Trophoblast cell (in vitro differentiated cells and primary cell): ENCODE measurements at regions not wholly inside any gene's neighbourhood (a gene's known extent, or its start where the extent isn't known, plus 50 kb on each side); places are given as distances from the start of the nearest gene placed in this dataset.

Experiments
- DNase-seq, 2 donors: peaks; one replicate each; pipeline ENCODE4 v3.0.0-alpha.2; 2016
- H2AFZ ChIP-seq: 2 replicates; pipeline ENCODE4 v1.6.1; 2013; ENCODE audit warnings: low read length, moderate library complexity, mild to moderate bottlenecking; ENCODE audit not compliant: insufficient read depth, poor library complexity
- H2AK5ac ChIP-seq: 2 replicates; pipeline ENCODE4 v1.6.1; 2013; ENCODE audit warnings: mild to moderate bottlenecking, low read length
- H2BK120ac ChIP-seq: 2 replicates; pipeline ENCODE4 v1.6.1; 2013; ENCODE audit warnings: low read length, mild to moderate bottlenecking, moderate library complexity; ENCODE audit not compliant: insufficient read depth, poor library complexity
- H2BK12ac ChIP-seq: 2 replicates; pipeline ENCODE4 v1.6.1; 2013; ENCODE audit warnings: mild to moderate bottlenecking, low read length, moderate library complexity
- H2BK5ac ChIP-seq: 2 replicates; pipeline ENCODE4 v1.6.1; 2013; ENCODE audit warnings: low read length, low read depth, moderate library complexity, mild to moderate bottlenecking; ENCODE audit not compliant: poor library complexity
- H3K14ac ChIP-seq: 2 replicates; pipeline ENCODE4 v1.6.1; 2013; ENCODE audit warnings: mild to moderate bottlenecking, low read length
- H3K18ac ChIP-seq: 2 replicates; pipeline ENCODE4 v1.6.1; 2013; ENCODE audit warnings: mild to moderate bottlenecking, low read length
- H3K23ac ChIP-seq: 2 replicates; pipeline ENCODE4 v1.6.1; 2013; ENCODE audit warnings: low read length
- H3K27ac ChIP-seq: 2 replicates; pipeline ENCODE4 v1.5.1; 2013; ENCODE audit warnings: low read depth, mild to moderate bottlenecking, inconsistent platforms, low read length, moderate library complexity
- H3K27me3 ChIP-seq: 2 replicates; pipeline ENCODE4 v1.6.1; 2013; ENCODE audit warnings: inconsistent platforms, mild to moderate bottlenecking, low read length, moderate library complexity; ENCODE audit not compliant: insufficient read depth
- H3K36me3 ChIP-seq, 2 experiments: 1 replicate in 1 of 2; 2 replicates in 1 of 2; pipeline ENCODE4 v1.6.1; 2013; ENCODE audit warnings: low read length in 2 of 2, mild to moderate bottlenecking in 2 of 2, moderate library complexity in 1 of 2; ENCODE audit not compliant: insufficient read depth in 2 of 2, control insufficient read depth in 1 of 2
- H3K4ac ChIP-seq: 2 replicates; pipeline ENCODE4 v1.6.1; 2013; ENCODE audit warnings: low read depth, mild to moderate bottlenecking, low read length, moderate library complexity
- H3K4me1 ChIP-seq, 2 experiments: 1 replicate in 1 of 2; 2 replicates in 1 of 2; pipeline ENCODE4 v1.6.1; 2013; ENCODE audit warnings: low read length in 2 of 2, mild to moderate bottlenecking in 2 of 2, moderate library complexity in 1 of 2; ENCODE audit not compliant: insufficient read depth in 2 of 2, control insufficient read depth in 1 of 2
- H3K4me2 ChIP-seq: 2 replicates; pipeline ENCODE4 v1.6.1; 2013; ENCODE audit warnings: inconsistent platforms, mild to moderate bottlenecking, low read length, moderate library complexity
- H3K4me3 ChIP-seq: 2 replicates; pipeline ENCODE4 v1.5.1; 2013; ENCODE audit warnings: mild to moderate bottlenecking, low read depth, low read length, inconsistent platforms
- H3K79me1 ChIP-seq: one replicate; pipeline ENCODE4 v1.6.1; 2013; ENCODE audit warnings: low read length
- H3K79me2 ChIP-seq: 2 replicates; pipeline ENCODE4 v1.6.1; 2013; ENCODE audit warnings: low read length, mild to moderate bottlenecking; ENCODE audit not compliant: control insufficient read depth, insufficient read depth, poor library complexity
- H3K9ac ChIP-seq: 2 replicates; pipeline ENCODE4 v1.6.1; 2013; ENCODE audit warnings: mild to moderate bottlenecking, low read length
- H3K9me3 ChIP-seq: 2 replicates; pipeline ENCODE4 v1.6.1; 2013; ENCODE audit warnings: low read depth, mild to moderate bottlenecking, control low read depth, inconsistent platforms, low read length; ENCODE audit not compliant: insufficient read depth
- H4K12ac ChIP-seq: 2 replicates; pipeline ENCODE4 v1.6.1; 2013; ENCODE audit warnings: low read depth, mild to moderate bottlenecking, low read length, moderate library complexity
- H4K8ac ChIP-seq: 2 replicates; pipeline ENCODE4 v1.6.1; 2013; ENCODE audit warnings: low read depth, mild to moderate bottlenecking, low read length, moderate library complexity
- H4K91ac ChIP-seq: one replicate; pipeline ENCODE4 v1.6.1; 2013; ENCODE audit warnings: low read depth, mild to moderate bottlenecking, low read length, moderate library complexity
- WGBS: extraction: QIAGEN DNeasy Blood & Tissue Kit; methylation state at CpG from one replicate; pipeline ENCODE4 v1.1.7; 2013; ENCODE audit warnings: missing lambda C conversion rate; ENCODE audit not compliant: insufficient read length, insufficient coverage; ENCODE audit errors: extremely low coverage; 5-methylcytosine and 5-hydroxymethylcytosine counted together

- no peak overlapping the region for H3K4ac ChIP-seq
- H2BK120ac ChIP-seq = no peak overlapping the region
- no peak overlapping the region for H3K14ac ChIP-seq
- no peak overlapping the region for H2AK5ac ChIP-seq
- H2BK12ac ChIP-seq = no peak overlapping the region
- no peak overlapping the region for H4K12ac ChIP-seq
- no peak overlapping the region for H3K4me2 ChIP-seq
- H2AFZ ChIP-seq = no peak overlapping the region
- H3K79me2 ChIP-seq = no peaks in the 10 kb centered on the region
- no peaks in the 10 kb centered on the region for H3K27me3 ChIP-seq
- no peaks in the 10 kb centered on the region for H3K9me3 ChIP-seq
- no CpG with 5 or more reads among the region's 6 CpGs for WGBS
- H3K27ac ChIP-seq = no peak overlapping the region
- DNase-seq = no peak
- no peak overlapping the region for H3K4me3 ChIP-seq
- H2BK5ac ChIP-seq = no peak overlapping the region
- no peaks in the 10 kb centered on the region for H3K79me1 ChIP-seq
- H3K9ac ChIP-seq = no peak overlapping the region
- no peak overlapping the region for H3K18ac ChIP-seq
- H3K23ac ChIP-seq = no peak overlapping the region
- H3K36me3 ChIP-seq = no peaks in the 10 kb centered on the region
- H4K8ac ChIP-seq = no peak overlapping the region
- no peak overlapping the region for H4K91ac ChIP-seq
- H3K4me1 ChIP-seq = no peaks in the 10 kb centered on the region
Measured at GRCh38 chr3:44067431-44067830, 174.3 kb upstream of the TOPAZ1 start.

- Histone ChIP-seq H3K4ac (no peak overlapping the region), H3K23ac (no peak overlapping the region), H2AK5ac (no peak overlapping the region), H3K79me1 (no peaks in the 10 kb centered on the region), H4K12ac (no peak overlapping the region), H3K9me3 (no peaks in the 10 kb centered on the region), H2BK5ac (no peak overlapping the region), H4K8ac (no peak overlapping the region), H3K27me3 (no peaks in the 10 kb centered on the region), H2AFZ (no peak overlapping the region), H2BK12ac (no peak overlapping the region), H3K4me3 (no peak overlapping the region), H3K4me2 (no peak overlapping the region), H3K79me2 (no peaks in the 10 kb centered on the region), H3K4me1 (no peaks in the 10 kb centered on the region), H4K91ac (no peak overlapping the region), H3K27ac (no peak overlapping the region), H3K36me3 (no peaks in the 10 kb centered on the region), H3K9ac (no peak overlapping the region), H3K18ac (no peak overlapping the region), H2BK120ac (no peak overlapping the region), H3K14ac (no peak overlapping the region)
- no CpG with 5 or more reads among the region's 3 CpGs for WGBS
- no peak for DNase-seq
Measured at GRCh38 chr3:44068753-44069152, 172.9 kb upstream of the TOPAZ1 start.

GRCh38 chr3:44069276-44069675 is 172.4 kb upstream of the TOPAZ1 start:
- Histone ChIP-seq H3K27ac (no peak overlapping the region), H3K18ac (no peak overlapping the region), H2BK120ac (no peak overlapping the region), H3K4me3 (no peak overlapping the region), H3K9ac (no peak overlapping the region), H2AFZ (no peak overlapping the region), H3K79me2 (no peaks in the 10 kb centered on the region), H3K14ac (no peak overlapping the region), H3K4me1 (no peaks in the 10 kb centered on the region), H2BK12ac (no peak overlapping the region), H3K36me3 (no peaks in the 10 kb centered on the region), H3K23ac (no peak overlapping the region), H3K27me3 (no peaks in the 10 kb centered on the region), H2BK5ac (no peak overlapping the region), H4K12ac (no peak overlapping the region), H3K9me3 (no peaks in the 10 kb centered on the region), H4K8ac (no peak overlapping the region), H3K79me1 (no peaks in the 10 kb centered on the region), H3K4ac (no peak overlapping the region), H4K91ac (no peak overlapping the region), H2AK5ac (no peak overlapping the region), H3K4me2 (no peak overlapping the region)
- no peak for DNase-seq
- no CpG with 5 or more reads among the region's 5 CpGs for WGBS

- Histone ChIP-seq H3K36me3 (no peaks in the 10 kb centered on the region), H2BK120ac (no peak overlapping the region), H3K14ac (no peak overlapping the region), H3K9ac (no peak overlapping the region), H3K79me2 (no peaks in the 10 kb centered on the region), H3K4me2 (no peak overlapping the region), H2BK12ac (no peak overlapping the region), H3K4me3 (no peak overlapping the region), H3K27ac (no peak overlapping the region), H3K4me1 (no peaks in the 10 kb centered on the region), H2AK5ac (no peak overlapping the region), H3K23ac (no peak overlapping the region), H4K12ac (no peak overlapping the region), H2AFZ (no peak overlapping the region), H2BK5ac (no peak overlapping the region), H3K18ac (no peak overlapping the region), H3K4ac (no peak overlapping the region), H4K8ac (no peak overlapping the region), H3K27me3 (no peaks in the 10 kb centered on the region), H3K79me1 (no peaks in the 10 kb centered on the region), H4K91ac (no peak overlapping the region), H3K9me3 (no peaks in the 10 kb centered on the region)
- no peak for DNase-seq
- WGBS = no CpG with 5 or more reads among the region's 8 CpGs
Measured at GRCh38 chr3:44070841-44071546, 170.7 kb upstream of the TOPAZ1 start.
